Effector memory CD8-positive, alpha-beta T cell (primary cell): ENCODE measurements at regions not wholly inside any gene's neighbourhood (a gene's known extent, or its start where the extent isn't known, plus 50 kb on each side); places are given as distances from the start of the nearest gene placed in this dataset.
A peak's percentile ranks its signal among the peaks of the same experiment; 100 is the strongest.
"Not testable (repeated sequence)": the region's sequence is repeated elsewhere in the genome, so short reads cannot be mapped to it uniquely, and the experiment has no call there.

ENCODE experiments used
- ATAC-seq: fragments of 150-1000 bp; cut with Tn5 transposase; replicated peaks from 2 replicates; pipeline ENCODE4 v1.10.0; 2021; ENCODE audit warnings: mild to moderate bottlenecking, moderate library complexity
- DNase-seq, 3 experiments: peaks; one replicate each; pipeline ENCODE4 v3.0.0; 2021
- H3K27ac Mint-ChIP-seq, 2 donors: one replicate each; pipeline ENCODE4 v1.8.0; 2022; ENCODE audit warnings: mild to moderate bottlenecking in 2 of 2, mixed read lengths in 2 of 2, moderate library complexity in 2 of 2
- H3K27me3 Mint-ChIP-seq, 2 donors: one replicate each; pipeline ENCODE4 v1.8.0; 2022; ENCODE audit warnings: mixed read lengths in 2 of 2
- H3K36me3 Mint-ChIP-seq: one replicate; pipeline ENCODE4 v1.8.0; 2022; ENCODE audit warnings: mild to moderate bottlenecking, moderate library complexity, mixed read lengths; ENCODE audit not compliant: insufficient read depth
- H3K4me1 Mint-ChIP-seq, 2 donors: one replicate each; pipeline ENCODE4 v1.8.0; 2022; ENCODE audit warnings: low read depth in 2 of 2, mixed read lengths in 2 of 2
- H3K4me3 Mint-ChIP-seq, 2 donors: one replicate each; pipeline ENCODE4 v1.8.0; 2022; ENCODE audit warnings: mild to moderate bottlenecking in 2 of 2, mixed read lengths in 2 of 2, moderate library complexity in 2 of 2
- H3K9me3 Mint-ChIP-seq, 2 donors: one replicate each; pipeline ENCODE4 v1.8.0; 2022; ENCODE audit warnings: mixed read lengths in 2 of 2

DNA sequence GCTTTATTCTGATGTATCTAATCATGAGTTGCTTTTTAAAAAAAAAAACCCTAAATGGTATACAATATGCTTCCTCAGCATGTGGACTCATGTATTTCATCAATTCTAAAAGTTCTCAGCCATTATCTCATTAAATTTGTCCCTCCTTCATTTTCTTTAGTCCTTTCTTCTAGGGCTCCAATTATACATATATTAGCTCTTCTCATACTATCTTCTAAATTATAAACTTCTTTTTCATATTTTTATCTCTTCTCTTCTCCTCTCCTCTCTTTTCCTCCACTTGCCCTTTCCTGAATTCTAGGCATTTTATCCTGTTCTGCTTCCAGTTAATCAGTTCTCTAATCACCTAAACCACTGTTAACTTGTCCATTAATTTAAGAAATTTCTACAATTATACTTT is 55.0 kb upstream of the IL33 start:
- Mint-ChIP-seq H3K9me3 (peaks cover 5 to 13% of the 10 kb centered on the region in 2 donors), H3K4me3 (no peak overlapping the region), H3K27ac (no peak overlapping the region), H3K4me1 (no peaks in the 10 kb centered on the region), H3K36me3 (no peaks in the 10 kb centered on the region), H3K27me3 (peaks cover 0 to 11% of the 10 kb centered on the region in 2 donors)
- DNase-seq (no peak), ATAC-seq (no peak)

DNA sequence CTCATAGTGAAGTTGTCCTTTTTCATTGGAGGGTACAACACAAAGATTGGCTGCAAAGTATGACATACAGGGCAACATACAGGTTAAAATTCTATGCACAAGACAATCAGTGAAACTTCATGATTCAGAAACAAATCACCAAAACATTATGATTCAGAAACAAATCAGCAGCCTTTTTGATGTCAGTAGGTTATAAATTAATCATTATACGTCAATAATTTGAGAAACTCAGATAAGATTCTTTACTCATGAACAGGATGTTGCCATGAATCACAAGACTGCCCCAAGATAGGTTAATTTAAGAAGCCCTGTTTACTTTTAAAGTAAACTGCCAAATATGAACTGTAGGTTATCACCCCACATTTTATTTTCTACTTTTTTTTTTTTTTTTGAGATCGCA is 62.2 kb upstream of the IL33 start:
- ATAC-seq (no peak), DNase-seq (no peak)
- Mint-ChIP-seq H3K4me1 (no peaks in the 10 kb centered on the region), H3K27ac (no peak overlapping the region), H3K9me3 (no peaks in the 10 kb centered on the region), H3K4me3 (no peak overlapping the region), H3K36me3 (no peaks in the 10 kb centered on the region), H3K27me3 (peaks cover 26 to 37% of the 10 kb centered on the region in 2 donors)

- DNase-seq = no peak
- H3K27ac Mint-ChIP-seq = no peak overlapping the region
- ATAC-seq = no peak
- peaks cover 26 to 37% of the 10 kb centered on the region in 2 donors for H3K27me3 Mint-ChIP-seq
- no peaks in the 10 kb centered on the region for H3K4me1 Mint-ChIP-seq
- no peak overlapping the region for H3K4me3 Mint-ChIP-seq
- no peaks in the 10 kb centered on the region for H3K36me3 Mint-ChIP-seq
- no peaks in the 10 kb centered on the region for H3K9me3 Mint-ChIP-seq
These were observed 62.8 kb upstream of the IL33 start for GRCh38 chr9:6152788-6153187.

DNA sequence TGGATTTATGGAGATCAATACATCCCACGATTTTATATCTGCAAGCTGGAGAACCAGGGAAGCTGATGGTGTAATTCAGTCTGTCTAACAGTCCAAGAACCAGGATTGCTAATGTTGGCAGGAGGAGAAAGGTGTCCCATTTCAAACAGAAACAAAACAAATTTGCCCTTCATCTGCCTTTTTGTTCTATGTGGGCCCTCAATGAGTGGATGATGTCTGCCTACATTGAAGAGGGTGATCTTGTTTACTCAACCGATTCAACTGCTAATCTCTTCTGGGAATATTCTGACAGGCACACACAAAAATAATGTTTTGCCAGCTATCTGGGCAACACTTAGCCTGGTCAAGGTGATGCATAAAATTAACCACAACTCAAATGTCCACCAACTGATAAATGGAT is 65.1 kb upstream of the IL33 start:
- Mint-ChIP-seq H3K27ac (no peak overlapping the region), H3K27me3 (peaks cover 26 to 37% of the 10 kb centered on the region in 2 donors), H3K4me3 (no peak overlapping the region), H3K36me3 (no peaks in the 10 kb centered on the region), H3K4me1 (no peaks in the 10 kb centered on the region), H3K9me3 (no peaks in the 10 kb centered on the region)
- ATAC-seq (no peak), DNase-seq (no peak)

DNA sequence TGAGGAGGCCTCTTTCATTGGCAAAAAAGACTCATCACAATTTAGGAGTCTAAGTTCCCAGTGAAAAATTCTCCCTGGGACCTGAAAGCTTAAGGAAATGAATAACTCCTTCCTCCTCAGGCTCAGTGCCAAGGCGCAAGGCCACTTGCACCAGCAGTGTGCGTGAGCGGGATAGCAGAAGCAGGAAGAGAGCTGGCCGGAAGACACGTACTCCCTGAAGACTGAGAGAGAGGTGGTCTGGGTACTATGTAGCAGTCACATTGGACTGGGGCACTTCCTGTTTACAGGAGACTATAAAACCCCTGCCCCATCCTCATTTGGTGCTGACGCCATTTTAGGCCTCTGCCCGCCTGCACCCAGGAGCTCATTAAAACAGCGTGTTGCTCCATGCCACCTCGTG is 66.3 kb upstream of the IL33 start:
- no peak overlapping the region for H3K4me3 Mint-ChIP-seq

GRCh38 chr9:6147846-6148245 is 67.8 kb upstream of the IL33 start:
- Mint-ChIP-seq H3K4me1 (no peaks in the 10 kb centered on the region), H3K9me3 (no peaks in the 10 kb centered on the region), H3K4me3 (no peak overlapping the region), H3K36me3 (no peaks in the 10 kb centered on the region), H3K27me3 (peaks cover 23 to 30% of the 10 kb centered on the region in 2 donors), H3K27ac (no peak overlapping the region)
- DNase-seq (no peak), ATAC-seq (no peak)

More for the DNA sequence above, 66.3 kb upstream of the IL33 start:
- no peaks in the 10 kb centered on the region for H3K9me3 Mint-ChIP-seq
- ATAC-seq (no peak), DNase-seq (no peak)
- H3K36me3 Mint-ChIP-seq = no peaks in the 10 kb centered on the region
- peaks cover 26 to 37% of the 10 kb centered on the region in 2 donors for H3K27me3 Mint-ChIP-seq
- no peak overlapping the region for H3K27ac Mint-ChIP-seq
- H3K4me1 Mint-ChIP-seq = no peaks in the 10 kb centered on the region

DNA sequence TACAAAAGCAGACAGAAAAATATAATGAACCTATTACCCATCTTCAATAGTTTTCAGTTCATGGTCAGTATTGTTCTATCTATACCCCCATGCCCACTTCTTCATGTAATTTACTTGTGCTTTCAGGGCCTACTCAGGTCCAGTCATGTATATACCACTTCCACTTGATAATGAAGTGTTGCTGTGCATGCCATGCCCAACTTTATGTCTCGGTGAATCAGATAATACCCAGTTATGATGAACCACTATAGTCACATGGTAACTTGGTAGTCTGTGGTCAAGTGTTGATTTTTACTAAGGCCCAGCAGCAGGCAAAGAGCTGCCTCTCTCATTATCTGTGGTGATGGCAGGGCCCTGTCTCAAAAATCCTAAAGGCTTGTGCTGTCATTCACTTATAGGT is 70.7 kb upstream of the IL33 start:
- Mint-ChIP-seq H3K27me3 (peaks cover 0 to 10% of the 10 kb centered on the region in 2 donors), H3K36me3 (no peaks in the 10 kb centered on the region), H3K9me3 (no peaks in the 10 kb centered on the region), H3K27ac (no peak overlapping the region), H3K4me3 (no peak overlapping the region), H3K4me1 (no peaks in the 10 kb centered on the region)
- DNase-seq (no peak), ATAC-seq (no peak)

DNA sequence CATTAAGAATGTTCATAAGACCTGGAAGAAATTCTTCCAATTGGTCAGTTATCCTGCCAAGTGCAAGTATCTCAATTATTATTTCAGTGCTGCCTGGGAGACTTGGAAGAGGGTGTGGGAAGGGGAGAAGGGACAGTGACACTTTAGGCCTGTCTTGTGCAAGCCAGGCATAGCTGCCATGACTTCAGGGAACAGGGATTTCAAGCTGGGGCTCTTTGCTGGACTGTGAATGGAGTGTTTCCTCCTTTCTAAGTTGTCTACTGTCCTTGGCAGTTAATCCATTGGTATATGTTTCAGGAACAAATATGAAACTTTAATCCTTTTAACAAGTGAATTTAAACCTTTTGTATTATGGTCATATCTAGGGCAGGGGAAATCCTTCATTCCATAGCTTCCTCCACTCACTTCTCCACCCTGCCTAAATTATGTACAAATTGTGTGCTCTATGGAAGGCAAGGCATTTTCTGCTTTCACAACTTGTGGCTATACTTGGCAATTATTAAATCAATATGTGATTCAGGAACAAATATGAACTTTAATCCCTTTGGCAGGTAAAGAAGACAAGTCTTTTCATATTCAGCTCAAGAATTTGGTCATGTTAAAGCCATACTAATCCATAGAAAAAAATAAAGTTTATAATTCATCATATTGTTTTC is 72.7 kb upstream of the IL33 start:
- DNase-seq = no peak
- no peak overlapping the region for H3K4me3 Mint-ChIP-seq
- H3K4me1 Mint-ChIP-seq = no peaks in the 10 kb centered on the region
- no peak for ATAC-seq
- no peaks in the 10 kb centered on the region for H3K36me3 Mint-ChIP-seq
- peaks cover 6 to 8% of the 10 kb centered on the region in 2 donors for H3K27me3 Mint-ChIP-seq
- H3K9me3 Mint-ChIP-seq = no peaks in the 10 kb centered on the region
- no peak overlapping the region for H3K27ac Mint-ChIP-seq

DNA sequence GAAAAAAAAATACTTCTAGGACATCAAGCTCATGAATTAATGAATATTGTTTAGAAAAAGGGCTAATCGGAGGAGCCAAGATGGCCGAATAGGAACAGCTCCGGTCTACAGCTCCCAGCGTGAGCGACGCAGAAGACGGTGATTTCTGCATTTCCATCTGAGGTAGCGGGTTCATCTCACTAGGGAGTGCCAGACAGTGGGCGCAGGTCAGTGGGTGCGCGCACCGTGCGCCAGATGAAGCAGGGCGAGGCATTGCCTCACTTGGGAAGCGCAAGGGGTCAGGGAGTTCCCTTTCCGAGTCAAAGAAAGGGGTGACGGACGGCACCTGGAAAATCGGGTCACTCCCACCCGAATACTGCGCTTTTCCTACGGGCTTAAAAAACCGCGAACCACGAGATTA is 79.8 kb upstream of the IL33 start:
- not testable (repeated sequence) for H3K36me3 Mint-ChIP-seq

GRCh38 chr9:6134661-6135180 is 80.9 kb upstream of the IL33 start:
- DNase-seq = no peak
- ATAC-seq = no peak
- H3K4me3 Mint-ChIP-seq = no peak overlapping the region
- no peaks in the 10 kb centered on the region for H3K9me3 Mint-ChIP-seq
- H3K4me1 Mint-ChIP-seq = peaks cover 9 to 10% of the 10 kb centered on the region in 2 donors
- H3K36me3 Mint-ChIP-seq = no peaks in the 10 kb centered on the region
- peaks cover 6 to 18% of the 10 kb centered on the region in 2 donors for H3K27me3 Mint-ChIP-seq
- H3K27ac Mint-ChIP-seq = no peak overlapping the region

More for the DNA sequence above, 79.8 kb upstream of the IL33 start:
- not testable (repeated sequence) for H3K4me1 Mint-ChIP-seq, H3K9me3 Mint-ChIP-seq, H3K27ac Mint-ChIP-seq, DNase-seq, ATAC-seq
- Mint-ChIP-seq H3K27me3 (peaks cover 6 to 13% of the 10 kb centered on the region in 2 donors), H3K4me3 (peak overlapping the region in 1 of 2 donors; percentile 19)

- Mint-ChIP-seq H3K4me1 (peaks cover 9 to 10% of the 10 kb centered on the region in 2 donors), H3K9me3 (no peaks in the 10 kb centered on the region), H3K36me3 (no peaks in the 10 kb centered on the region), H3K4me3 (no peak overlapping the region), H3K27ac (no peak overlapping the region), H3K27me3 (peaks cover 6 to 24% of the 10 kb centered on the region in 2 donors)
- DNase-seq (no peak), ATAC-seq (peak; percentile 45)
These were observed 82.1 kb upstream of the IL33 start for GRCh38 chr9:6133346-6134063.

DNA sequence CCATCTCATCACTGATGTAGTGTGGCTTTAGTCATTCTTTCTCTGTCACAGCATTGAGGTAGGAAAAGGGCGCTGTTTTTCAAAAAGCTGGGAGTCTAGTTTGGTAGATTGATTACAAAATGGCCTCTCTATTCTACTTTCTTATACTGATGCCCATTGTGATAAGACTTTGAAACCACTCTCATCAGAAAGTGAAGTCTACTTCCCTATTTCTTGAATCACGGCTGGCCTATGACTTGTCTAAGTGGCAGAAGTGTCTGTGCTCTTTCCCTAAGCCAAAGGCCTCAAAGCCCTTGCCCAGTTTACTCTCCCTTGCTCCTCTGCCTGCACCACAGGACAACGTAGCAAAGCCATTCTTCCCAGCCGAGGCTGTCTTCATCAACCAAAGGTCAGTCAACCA is 83.0 kb upstream of the IL33 start:
- ATAC-seq (no peak), DNase-seq (no peak)
- no peak overlapping the region for H3K4me3 Mint-ChIP-seq
- H3K4me1 Mint-ChIP-seq = peaks cover 9 to 10% of the 10 kb centered on the region in 2 donors
- no peaks in the 10 kb centered on the region for H3K36me3 Mint-ChIP-seq
- no peaks in the 10 kb centered on the region for H3K9me3 Mint-ChIP-seq
- peaks cover 0 to 17% of the 10 kb centered on the region in 2 donors for H3K27me3 Mint-ChIP-seq
- peak overlapping the region in 1 of 2 donors; percentile 41 for H3K27ac Mint-ChIP-seq

DNA sequence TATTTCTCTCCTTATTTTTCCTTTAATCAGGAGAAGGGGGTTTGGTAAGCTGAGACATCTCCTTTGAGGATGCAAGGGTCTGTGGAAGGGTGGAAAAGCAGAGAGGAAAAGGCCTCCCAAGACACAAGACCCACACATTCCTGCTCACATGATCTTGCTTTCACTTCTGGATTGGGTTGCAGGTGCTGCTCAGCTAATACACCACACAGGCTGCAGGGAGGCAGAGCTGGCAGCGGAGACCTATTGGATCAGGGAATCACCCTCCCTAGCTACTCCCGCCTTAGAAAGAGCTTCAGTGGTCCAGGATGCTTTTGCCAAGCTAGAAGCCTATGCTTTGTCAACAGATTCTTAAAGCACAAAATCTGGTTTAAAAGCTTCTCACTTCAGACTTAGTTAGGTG is 87.6 kb upstream of the IL33 start:
- no peak overlapping the region for H3K27ac Mint-ChIP-seq
- H3K36me3 Mint-ChIP-seq = no peaks in the 10 kb centered on the region
- DNase-seq (no peak), ATAC-seq (no peak)
- peaks cover 0 to 27% of the 10 kb centered on the region in 2 donors for H3K27me3 Mint-ChIP-seq
- peaks cover 0 to 2% of the 10 kb centered on the region in 2 donors for H3K4me1 Mint-ChIP-seq
- no peaks in the 10 kb centered on the region for H3K9me3 Mint-ChIP-seq
- H3K4me3 Mint-ChIP-seq = no peak overlapping the region

DNA sequence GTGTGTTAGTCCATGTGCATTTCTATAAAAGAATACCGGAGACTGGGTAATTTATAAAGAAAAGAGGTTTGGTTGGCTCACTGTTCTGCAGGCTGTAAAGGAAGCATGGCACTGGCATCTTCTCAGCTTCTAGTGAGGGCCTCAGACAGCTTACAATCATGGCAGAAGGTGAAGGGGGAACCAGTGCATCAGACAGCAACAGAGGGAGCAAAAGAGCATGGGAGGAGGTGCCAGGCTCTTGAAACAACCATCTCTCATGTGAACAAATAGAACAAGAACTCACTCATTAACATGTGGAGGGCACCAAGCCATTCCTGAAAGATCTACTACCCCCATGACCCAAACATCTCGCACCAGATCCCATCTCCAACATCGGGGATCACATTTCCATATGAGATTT is 89.2 kb upstream of the IL33 start:
- Mint-ChIP-seq H3K9me3 (no peaks in the 10 kb centered on the region), H3K36me3 (no peaks in the 10 kb centered on the region), H3K4me1 (no peaks in the 10 kb centered on the region), H3K4me3 (no peak overlapping the region), H3K27ac (no peak overlapping the region), H3K27me3 (peaks cover 13 to 39% of the 10 kb centered on the region in 2 donors)
- no peak for ATAC-seq
- DNase-seq = no peak
